CD4-positive, alpha-beta memory T cell (primary cell): ENCODE measurements at regions not wholly inside any gene's neighbourhood (a gene's known extent, or its start where the extent isn't known, plus 50 kb on each side); places are given as distances from the start of the nearest gene placed in this dataset.

Experiments
- CTCF ChIA-PET: fragments of 350-600 bp; sonication (Branson Sonifier 250); formaldehyde crosslinking; loops from one replicate; lab custom pipeline; 2021; ENCODE audit warnings: inconsistent platforms; ENCODE audit not compliant: partially characterized antibody; lab: Charles Lee
- POLR2A ChIA-PET: fragments of 350-600 bp; sonication (Branson Sonifier 250); formaldehyde crosslinking; loops from one replicate; lab custom pipeline; 2021; ENCODE audit not compliant: partially characterized antibody; lab: Charles Lee
- DNase-seq, 5 donors: peaks; one replicate each; pipeline versions ENCODE4 v3.0.0 to v3.0.0-alpha.2; 2020 to 2022; ENCODE audit warnings: mixed read lengths in 1 of 5
- H3K27ac ChIP-seq: one replicate; pipeline ENCODE4 v1.7.0; 2013; ENCODE audit warnings: low read depth, low read length
- H3K27me3 ChIP-seq: 2 replicates; pipeline ENCODE4 v1.7.0; 2013; ENCODE audit warnings: mild to moderate bottlenecking, low read length, moderate library complexity; ENCODE audit not compliant: insufficient read depth
- H3K36me3 ChIP-seq: 2 replicates; pipeline ENCODE4 v1.7.0; 2013; ENCODE audit warnings: mild to moderate bottlenecking, low read length, moderate library complexity; ENCODE audit not compliant: insufficient read depth
- H3K4me1 ChIP-seq: 2 replicates; pipeline ENCODE4 v1.7.0; 2013; ENCODE audit warnings: mild to moderate bottlenecking, low read length, moderate library complexity; ENCODE audit not compliant: insufficient read depth
- H3K4me3 ChIP-seq, 2 donors: one replicate each; pipeline ENCODE4 v1.7.0; 2013; ENCODE audit warnings: low read length in 2 of 2, mild to moderate bottlenecking in 1 of 2
- H3K9me3 ChIP-seq, 2 donors: one replicate each; pipeline ENCODE4 v1.7.0; 2013; ENCODE audit warnings: low read length in 2 of 2, control low read depth in 1 of 2; ENCODE audit not compliant: control insufficient read depth in 1 of 2
- H3K27ac Mint-ChIP-seq, 7 donors: one replicate each; pipeline ENCODE4 v1.8.0; 2020 to 2021; ENCODE audit warnings: mixed read lengths in 7 of 7, mild to moderate bottlenecking in 6 of 7, inconsistent platforms in 3 of 7, moderate library complexity in 3 of 7
- H3K27me3 Mint-ChIP-seq, 2 donors: one replicate each; pipeline ENCODE4 v1.8.0; 2020 to 2021; ENCODE audit warnings: mixed read lengths in 2 of 2
- H3K36me3 Mint-ChIP-seq, 2 donors: one replicate each; pipeline ENCODE4 v1.8.0; 2020 to 2021; ENCODE audit warnings: mixed read lengths in 2 of 2, inconsistent platforms in 1 of 2, mild to moderate bottlenecking in 1 of 2
- H3K4me1 Mint-ChIP-seq, 4 donors: one replicate each; pipeline ENCODE4 v1.8.0; 2020 to 2021; ENCODE audit warnings: mixed read lengths in 4 of 4, mild to moderate bottlenecking in 1 of 4
- H3K4me3 Mint-ChIP-seq, 8 donors: one replicate each; pipeline ENCODE4 v1.8.0; 2020 to 2021; ENCODE audit warnings: mixed read lengths in 8 of 8, mild to moderate bottlenecking in 7 of 8, moderate library complexity in 6 of 8, inconsistent platforms in 3 of 8
- H3K9me3 Mint-ChIP-seq, 8 donors: one replicate each; pipeline ENCODE4 v1.8.0; 2020 to 2021; ENCODE audit warnings: mixed read lengths in 8 of 8, mild to moderate bottlenecking in 5 of 8, inconsistent platforms in 3 of 8, moderate library complexity in 1 of 8
- intact Hi-C: fragments of 100-400 bp; cut with micrococcal nuclease; formaldehyde crosslinking; loops from one replicate; pipeline ENCODE4 v1.15.1; 2023

DNA sequence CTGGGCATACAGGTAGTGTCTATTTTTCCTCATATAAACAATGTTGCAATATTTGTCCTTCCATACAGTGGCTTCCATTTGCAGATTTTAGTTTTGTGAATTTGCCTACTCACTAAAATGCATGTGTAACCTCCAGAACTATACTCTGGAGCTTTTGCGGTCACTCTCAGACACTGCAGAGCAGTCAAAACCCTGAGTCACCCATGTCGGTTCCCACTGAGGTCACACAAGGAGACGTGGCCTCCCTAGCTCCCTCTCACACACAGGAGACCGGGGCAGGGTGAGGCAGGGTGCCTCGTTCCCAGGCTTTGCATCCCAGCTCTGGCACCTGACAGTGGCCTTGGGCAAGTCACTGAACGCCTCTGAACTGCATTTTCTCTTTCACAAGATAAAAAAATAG, 55.5 kb upstream of the ZNF354A start:
- Histone ChIP-seq H3K9me3 (no peaks in the 10 kb centered on the region), H3K27me3 (no peaks in the 10 kb centered on the region), H3K36me3 (no peaks in the 10 kb centered on the region), H3K27ac (no peak overlapping the region), H3K4me1 (no peaks in the 10 kb centered on the region), H3K4me3 (no peak overlapping the region)
- CTCF ChIA-PET = no interaction called here
- Mint-ChIP-seq H3K36me3 (no peaks in the 10 kb centered on the region), H3K9me3 (no peaks in the 10 kb centered on the region), H3K27me3 (peaks cover 3 to 12% of the 10 kb centered on the region in 2 donors), H3K4me1 (no peaks in the 10 kb centered on the region), H3K4me3 (no peak overlapping the region), H3K27ac (no peak overlapping the region)
- intact Hi-C loops = no loop called here
- no peak for DNase-seq
- POLR2A ChIA-PET = no interaction called here

DNA sequence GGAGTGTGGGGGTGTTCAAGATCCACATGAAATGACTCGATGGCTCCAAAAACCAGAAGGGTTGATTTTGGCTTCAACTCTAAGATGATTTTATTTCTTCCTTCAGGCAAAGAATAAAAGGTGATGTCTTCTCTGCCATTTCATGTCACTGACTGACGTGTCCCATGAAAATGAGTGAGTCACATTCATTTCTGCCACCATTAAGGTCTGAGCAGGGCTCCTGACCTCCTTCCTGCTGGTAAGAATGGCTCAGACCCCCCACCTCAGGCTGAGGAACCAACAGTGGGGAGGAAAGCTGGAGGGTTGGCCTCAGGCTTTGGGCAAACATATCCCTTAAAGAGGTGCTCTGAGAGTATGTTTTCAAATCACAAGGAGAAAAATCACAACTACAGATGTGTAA, 53.9 kb upstream of the ZNF354A start:
- no peak overlapping the region for H3K4me3 ChIP-seq
- no peaks in the 10 kb centered on the region for H3K4me1 ChIP-seq
- H3K4me3 Mint-ChIP-seq = no peak overlapping the region
- intact Hi-C loops = no loop called here
- no peaks in the 10 kb centered on the region for H3K9me3 ChIP-seq
- H3K27me3 ChIP-seq = no peaks in the 10 kb centered on the region
- H3K27ac Mint-ChIP-seq = no peak overlapping the region
- H3K27ac ChIP-seq = no peak overlapping the region
- H3K36me3 ChIP-seq = no peaks in the 10 kb centered on the region
- H3K36me3 Mint-ChIP-seq = no peaks in the 10 kb centered on the region
- ChIA-PET CTCF (no interaction called here), POLR2A (no interaction called here)
- H3K4me1 Mint-ChIP-seq = no peaks in the 10 kb centered on the region
- H3K9me3 Mint-ChIP-seq = no peaks in the 10 kb centered on the region
- peaks cover 3 to 9% of the 10 kb centered on the region in 2 donors for H3K27me3 Mint-ChIP-seq
- DNase-seq = no peak

DNA sequence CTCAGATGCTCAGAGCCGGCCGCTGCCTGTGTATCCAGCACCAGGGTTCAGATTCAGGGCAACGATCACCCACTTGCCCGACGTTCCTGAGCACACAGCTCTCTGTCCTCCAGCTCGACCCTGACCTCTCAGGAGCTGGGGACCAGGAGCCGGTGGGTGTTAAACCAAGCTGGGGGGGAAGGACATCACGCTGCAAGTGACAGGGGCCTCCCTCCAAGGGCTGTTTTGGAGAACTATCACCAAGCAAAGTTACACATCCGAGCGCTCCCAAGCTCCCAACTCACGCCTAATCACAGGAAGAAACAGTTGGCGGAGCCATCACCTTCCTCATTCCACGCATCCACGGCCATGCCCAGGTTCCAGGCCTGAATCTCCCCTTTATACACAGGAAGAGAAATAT, 51.5 kb upstream of the ZNF354A start:
- Mint-ChIP-seq H3K27ac (no peak overlapping the region), H3K36me3 (no peaks in the 10 kb centered on the region), H3K4me1 (no peaks in the 10 kb centered on the region), H3K4me3 (no peak overlapping the region), H3K9me3 (no peaks in the 10 kb centered on the region), H3K27me3 (peaks cover 2 to 7% of the 10 kb centered on the region in 2 donors)
- CTCF ChIA-PET = no interaction called here
- intact Hi-C loops = no loop called here
- no peaks in the 10 kb centered on the region for H3K4me1 ChIP-seq
- DNase-seq = no peak
- no peak overlapping the region for H3K27ac ChIP-seq
- POLR2A ChIA-PET = no interaction called here
- no peaks in the 10 kb centered on the region for H3K9me3 ChIP-seq
- H3K4me3 ChIP-seq = no peak overlapping the region
- H3K36me3 ChIP-seq = no peaks in the 10 kb centered on the region
- H3K27me3 ChIP-seq = no peaks in the 10 kb centered on the region

DNA sequence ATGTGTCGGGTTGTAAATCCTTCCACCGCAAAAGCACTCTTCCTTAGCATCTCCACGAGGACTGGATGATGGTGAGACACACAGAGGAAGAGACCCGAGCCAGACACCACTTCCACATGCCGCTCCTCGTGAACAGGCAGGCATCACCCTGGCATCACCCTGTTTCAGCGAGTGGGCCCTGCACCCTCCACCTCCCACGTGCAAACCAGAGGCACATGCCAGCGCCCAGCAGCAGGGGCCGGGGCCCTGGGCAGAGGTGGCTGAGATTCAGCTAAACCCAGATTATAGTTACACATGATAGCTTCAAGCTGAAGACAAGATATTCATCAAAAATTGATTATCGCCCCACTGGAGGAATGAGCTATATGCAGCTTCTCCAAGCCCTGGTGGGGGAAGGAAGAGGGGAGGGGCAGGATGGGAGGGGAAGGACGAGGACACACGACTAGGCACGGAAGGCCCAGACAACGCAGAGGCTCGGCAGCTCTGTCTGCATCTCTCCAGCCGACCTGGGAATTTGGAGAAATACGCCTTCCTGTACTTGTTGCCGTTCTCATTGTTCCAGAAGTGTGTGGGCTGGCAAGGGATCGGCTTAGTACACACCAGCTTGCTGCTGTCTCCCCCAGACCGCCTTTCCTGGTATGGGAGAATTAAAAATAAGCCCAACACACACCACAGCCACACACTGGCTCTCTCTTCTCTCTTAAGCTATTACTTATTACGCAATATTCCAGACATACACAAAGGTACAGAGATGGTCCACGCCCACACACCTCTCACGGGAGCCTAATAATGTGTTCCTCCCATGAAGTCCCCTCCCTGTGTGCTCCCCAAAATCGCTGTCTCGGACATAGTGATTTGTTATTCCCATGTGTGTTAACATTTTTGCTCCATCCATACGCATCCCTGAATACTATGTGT, 50.4 kb upstream of the ZNF354A start:
- no peak overlapping the region for H3K4me3 ChIP-seq
- Mint-ChIP-seq H3K4me1 (no peaks in the 10 kb centered on the region), H3K9me3 (no peaks in the 10 kb centered on the region), H3K36me3 (no peaks in the 10 kb centered on the region), H3K4me3 (no peak overlapping the region), H3K27ac (no peak overlapping the region), H3K27me3 (peaks cover 2 to 7% of the 10 kb centered on the region in 2 donors)
- no peak overlapping the region for H3K27ac ChIP-seq
- H3K36me3 ChIP-seq = no peaks in the 10 kb centered on the region
- intact Hi-C loops = no loop called here
- H3K4me1 ChIP-seq = no peaks in the 10 kb centered on the region
- DNase-seq = no peak
- ChIA-PET POLR2A (no interaction called here), CTCF (no interaction called here)
- no peaks in the 10 kb centered on the region for H3K9me3 ChIP-seq
- H3K27me3 ChIP-seq = no peaks in the 10 kb centered on the region
